IPS DF 6.9 (cell line): ENCODE measurements at regions not wholly inside any gene's neighbourhood (a gene's known extent, or its start where the extent isn't known, plus 50 kb on each side); places are given as distances from the start of the nearest gene placed in this dataset.

Experiments
- DNase-seq: peaks from one replicate; pipeline ENCODE4 v3.0.0-alpha.2; 2013; ENCODE audit warnings: low read depth, low spot score
- H3K27ac ChIP-seq: one replicate; pipeline ENCODE4 v1.5.1; 2013; ENCODE audit warnings: low read length, control low read depth
- H3K27me3 ChIP-seq: 2 replicates; pipeline ENCODE4 v1.6.1; 2013; ENCODE audit warnings: mild to moderate bottlenecking, low read length; ENCODE audit not compliant: control insufficient read depth, insufficient read depth
- H3K36me3 ChIP-seq: 2 replicates; pipeline ENCODE4 v1.6.1; 2013; ENCODE audit warnings: low read length; ENCODE audit not compliant: control insufficient read depth, insufficient read depth
- H3K4me1 ChIP-seq: 2 replicates; pipeline ENCODE4 v1.6.1; 2013; ENCODE audit warnings: low read length; ENCODE audit not compliant: control insufficient read depth, insufficient read depth
- H3K4me3 ChIP-seq: 2 replicates; pipeline ENCODE4 v1.5.1; 2013; ENCODE audit warnings: mild to moderate bottlenecking, low read length
- H3K9me3 ChIP-seq: 2 replicates; pipeline ENCODE4 v1.6.1; 2013; ENCODE audit warnings: low read length, inconsistent platforms; ENCODE audit not compliant: control insufficient read depth, insufficient read depth
- WGBS: extraction: QIAGEN DNeasy Blood & Tissue Kit; methylation state at CpG from one replicate; pipeline ENCODE4 v1.1.7; 2013; ENCODE audit warnings: mixed read lengths, missing lambda C conversion rate; ENCODE audit not compliant: insufficient read length, insufficient coverage; 5-methylcytosine and 5-hydroxymethylcytosine counted together

GRCh38 chr9:134494273-134494815, 147.3 kb upstream of the COL5A1 start:
- WGBS: no CpG with 5 or more reads among the region's 17 CpGs

GRCh38 chr9:134494905-134495304, 146.7 kb upstream of the COL5A1 start:
- DNase-seq: no peak
- no CpG with 5 or more reads among the region's 11 CpGs for WGBS
- no peaks in the 10 kb centered on the region for H3K36me3 ChIP-seq
- H3K27me3 ChIP-seq: no peaks in the 10 kb centered on the region
- H3K27ac ChIP-seq: no peak overlapping the region
- no peaks in the 10 kb centered on the region for H3K9me3 ChIP-seq
- no peak overlapping the region for H3K4me3 ChIP-seq
- H3K4me1 ChIP-seq: 0 out of 2 replicates have a peak, but pooled peaks cover 2% of the 10 kb centered on the region

More at GRCh38 chr9:134494273-134494815, 147.3 kb upstream of the COL5A1 start:
- Histone ChIP-seq H3K9me3 (no peaks in the 10 kb centered on the region), H3K36me3 (no peaks in the 10 kb centered on the region), H3K27me3 (no peaks in the 10 kb centered on the region), H3K4me1 (0 out of 2 replicates have a peak, but pooled peaks cover 2% of the 10 kb centered on the region), H3K4me3 (no peak overlapping the region), H3K27ac (no peak overlapping the region)
- DNase-seq: no peak

- no peaks in the 10 kb centered on the region for H3K9me3 ChIP-seq
- no peak overlapping the region for H3K4me3 ChIP-seq
- whole genome bisulfite sequencing: no CpG with 5 or more reads among the region's 17 CpGs
- H3K27ac ChIP-seq: no peak overlapping the region
- H3K27me3 ChIP-seq: peaks cover 3% of the 10 kb centered on the region; the same call in 1 of the 2 replicates
- H3K4me1 ChIP-seq: peaks cover 2% of the 10 kb centered on the region; the same call in 1 of the 2 replicates
- no peak for DNase-seq
- H3K36me3 ChIP-seq: no peaks in the 10 kb centered on the region
Measured at GRCh38 chr9:134495881-134496412, 145.7 kb upstream of the COL5A1 start.

GRCh38 chr9:134496413-134497282, 145.0 kb upstream of the COL5A1 start:
- no peak for DNase-seq

GRCh38 chr9:134497283-134497860, 144.2 kb upstream of the COL5A1 start:
- Histone ChIP-seq H3K4me1 (peaks cover 2% of the 10 kb centered on the region; the same call in 1 of the 2 replicates), H3K27me3 (peaks cover 7% of the 10 kb centered on the region), H3K4me3 (no peak overlapping the region), H3K36me3 (no peaks in the 10 kb centered on the region), H3K27ac (no peak overlapping the region), H3K9me3 (no peaks in the 10 kb centered on the region)
- no peak for DNase-seq
- no CpG with 5 or more reads among the region's 5 CpGs for WGBS

More at GRCh38 chr9:134496413-134497282, 145.0 kb upstream of the COL5A1 start:
- no CpG with 5 or more reads among the region's 29 CpGs for WGBS
- H3K4me3 ChIP-seq: no peak overlapping the region
- peaks cover 7% of the 10 kb centered on the region for H3K27me3 ChIP-seq
- no peaks in the 10 kb centered on the region for H3K9me3 ChIP-seq
- H3K4me1 ChIP-seq: peaks cover 2% of the 10 kb centered on the region; the same call in 1 of the 2 replicates
- no peak overlapping the region for H3K27ac ChIP-seq
- no peaks in the 10 kb centered on the region for H3K36me3 ChIP-seq

GRCh38 chr9:134498814-134499166, 142.8 kb upstream of the COL5A1 start:
- WGBS: no CpG with 5 or more reads among the region's 1 CpG
- Histone ChIP-seq H3K27ac (no peak overlapping the region), H3K9me3 (no peaks in the 10 kb centered on the region), H3K27me3 (peaks cover 7% of the 10 kb centered on the region), H3K4me3 (no peak overlapping the region), H3K36me3 (no peaks in the 10 kb centered on the region), H3K4me1 (no peaks in the 10 kb centered on the region; the same call in 1 of the 2 replicates)
- DNase-seq: no peak

GRCh38 chr9:134500931-134501760, 140.5 kb upstream of the COL5A1 start:
- Histone ChIP-seq H3K9me3 (no peaks in the 10 kb centered on the region), H3K4me3 (peak overlapping the region; percentile 30; the same call in 1 of the 2 replicates), H3K4me1 (no peaks in the 10 kb centered on the region; the same call in 1 of the 2 replicates), H3K36me3 (no peaks in the 10 kb centered on the region), H3K27ac (no peak overlapping the region), H3K27me3 (peaks cover 7% of the 10 kb centered on the region)
- DNase-seq: no peak
- no CpG with 5 or more reads among the region's 44 CpGs for WGBS

- H3K4me1 ChIP-seq: no peaks in the 10 kb centered on the region; the same call in 1 of the 2 replicates
- WGBS: no CpG with 5 or more reads among the region's 20 CpGs
- no peaks in the 10 kb centered on the region for H3K36me3 ChIP-seq
- DNase-seq: no peak
- no peak overlapping the region for H3K27ac ChIP-seq
- no peak overlapping the region for H3K4me3 ChIP-seq
- no peaks in the 10 kb centered on the region for H3K9me3 ChIP-seq
- H3K27me3 ChIP-seq: peaks cover 7% of the 10 kb centered on the region
Measured at GRCh38 chr9:134501761-134502265, 139.8 kb upstream of the COL5A1 start.

- H3K27me3 ChIP-seq: peaks cover 7% of the 10 kb centered on the region
- no peak overlapping the region for H3K27ac ChIP-seq
- no peaks in the 10 kb centered on the region; the same call in 1 of the 2 replicates for H3K4me1 ChIP-seq
- WGBS: no CpG with 5 or more reads among the region's 15 CpGs
- DNase-seq: no peak
- no peaks in the 10 kb centered on the region for H3K9me3 ChIP-seq
- H3K4me3 ChIP-seq: no peak overlapping the region
- no peaks in the 10 kb centered on the region for H3K36me3 ChIP-seq
Measured at GRCh38 chr9:134502266-134502791, 139.3 kb upstream of the COL5A1 start.
